ENCODE measurements at regions not wholly inside any gene's neighbourhood (a gene's known extent, or its start where the extent isn't known, plus 50 kb on each side); places are given as distances from the start of the nearest gene placed in this dataset.

- TF ChIP-seq CTCF (IDR thresholded peaks at IDR 0.05) (no peak), MXI1 (IDR thresholded peaks at IDR 0.05; ENCODE audit: low read depth, low read length) (no peak), FOSL2 (IDR thresholded peaks at IDR 0.05; ENCODE audit: borderline replicate concordance, low read depth) (no peak), CHD2 (IDR thresholded peaks at IDR 0.05; ENCODE audit: low read length, partially characterized antibody) (no peak), SMC3 (IDR thresholded peaks at IDR 0.05; ENCODE audit: low read depth, low read length) (no peak), USF2 (IDR thresholded peaks at IDR 0.05; ENCODE audit: borderline replicate concordance, low read depth, low read length) (no peak), NFIC (IDR thresholded peaks at IDR 0.05; ENCODE audit: borderline replicate concordance) (no peak), GATA2 (CRISPR knock-in tag; IDR thresholded peaks at IDR 0.05) (no peak)
These were observed 244.0 kb upstream of the THBS1 start (continued) for GRCh38 chr15:39336926-39337325.

GRCh38 chr15:39338251-39338650, 242.6 kb upstream of the THBS1 start:
- no peaks in the 10 kb centered on the region for H3K9me2 ChIP-seq

More at GRCh38 chr15:39338251-39338650, 242.6 kb upstream of the THBS1 start:
- Histone ChIP-seq H3K27ac (ENCODE audit: low read depth in 2 of 2, low read length in 1 of 2) (no peak overlapping the region), H3K4me1 (ENCODE audit: control insufficient read depth in 1 of 2, insufficient read depth in 2 of 2, low read depth in 1 of 2, low read length in 1 of 2) (no peaks in the 10 kb centered on the region), H2AFZ (ENCODE audit: low read depth) (no peak overlapping the region), H4K20me1 (ENCODE audit: insufficient read depth) (no peaks in the 10 kb centered on the region), H3K4me3 (ENCODE audit: low read depth in 2 of 2, low read length in 1 of 2) (no peak overlapping the region), H3K79me2 (ENCODE audit: insufficient read depth) (no peaks in the 10 kb centered on the region), H3K27me3 (ENCODE audit: insufficient read depth) (no peaks in the 10 kb centered on the region), H3F3A (replicated peaks; ENCODE audit: insufficient read depth) (no peaks in the 10 kb centered on the region), H3K9me3 (no peaks in the 10 kb centered on the region; the same call in 1 of the 2 replicates), H3K9ac (no peak overlapping the region), H3K36me3 (replicated peaks in 1 of 2; ENCODE audit: control insufficient read depth in 1 of 2, insufficient read depth in 2 of 2, low read length in 1 of 2) (no peaks in the 10 kb centered on the region), H3K4me2 (no peak overlapping the region)
- DNase-seq: no peak
- ChIA-PET CTCF (no interaction called here), POLR2A (no interaction called here)
- 80% methylated on average over 4 of the region's 4 CpGs for WGBS (ENCODE audit: low lambda C conversion rate)
- TF ChIP-seq RCOR1 (IDR thresholded peaks at IDR 0.05; ENCODE audit: low read length): no peak
- no peak for TF ChIP-seq REST (IDR thresholded peaks at IDR 0.05; ENCODE audit: low read depth, low read length)
- TF ChIP-seq TEAD4 (IDR thresholded peaks at IDR 0.05; ENCODE audit: borderline replicate concordance, insufficient read depth): no peak
- no peak for TF ChIP-seq RXRA (IDR thresholded peaks at IDR 0.05; ENCODE audit: borderline replicate concordance, low read depth)
- no peak for TF ChIP-seq PBX3 (IDR thresholded peaks at IDR 0.05)

Measured in SK-N-SH (cell line).